IPS DF 6.9 (cell line): ENCODE measurements at regions not wholly inside any gene's neighbourhood (a gene's known extent, or its start where the extent isn't known, plus 50 kb on each side); places are given as distances from the start of the nearest gene placed in this dataset.

Source experiments
- DNase-seq: peaks from one replicate; pipeline ENCODE4 v3.0.0-alpha.2; 2013; ENCODE audit warnings: low read depth, low spot score
- H3K27ac ChIP-seq: one replicate; pipeline ENCODE4 v1.5.1; 2013; ENCODE audit warnings: low read length, control low read depth
- H3K27me3 ChIP-seq: 2 replicates; pipeline ENCODE4 v1.6.1; 2013; ENCODE audit warnings: mild to moderate bottlenecking, low read length; ENCODE audit not compliant: control insufficient read depth, insufficient read depth
- H3K36me3 ChIP-seq: 2 replicates; pipeline ENCODE4 v1.6.1; 2013; ENCODE audit warnings: low read length; ENCODE audit not compliant: control insufficient read depth, insufficient read depth
- H3K4me1 ChIP-seq: 2 replicates; pipeline ENCODE4 v1.6.1; 2013; ENCODE audit warnings: low read length; ENCODE audit not compliant: control insufficient read depth, insufficient read depth
- H3K4me3 ChIP-seq: 2 replicates; pipeline ENCODE4 v1.5.1; 2013; ENCODE audit warnings: mild to moderate bottlenecking, low read length
- H3K9me3 ChIP-seq: 2 replicates; pipeline ENCODE4 v1.6.1; 2013; ENCODE audit warnings: low read length, inconsistent platforms; ENCODE audit not compliant: control insufficient read depth, insufficient read depth
- WGBS: extraction: QIAGEN DNeasy Blood & Tissue Kit; methylation state at CpG from one replicate; pipeline ENCODE4 v1.1.7; 2013; ENCODE audit warnings: mixed read lengths, missing lambda C conversion rate; ENCODE audit not compliant: insufficient read length, insufficient coverage; 5-methylcytosine and 5-hydroxymethylcytosine counted together

- no peak for DNase-seq
- Histone ChIP-seq H3K27me3 (no peaks in the 10 kb centered on the region), H3K4me1 (no peaks in the 10 kb centered on the region), H3K4me3 (no peak overlapping the region), H3K36me3 (no peaks in the 10 kb centered on the region), H3K27ac (no peak overlapping the region), H3K9me3 (no peaks in the 10 kb centered on the region)
- no CpG with 5 or more reads among the region's 1 CpG for WGBS
These were observed 51.6 kb upstream of the DYNLRB2 start for GRCh38 chr16:80489173-80489572.

DNA sequence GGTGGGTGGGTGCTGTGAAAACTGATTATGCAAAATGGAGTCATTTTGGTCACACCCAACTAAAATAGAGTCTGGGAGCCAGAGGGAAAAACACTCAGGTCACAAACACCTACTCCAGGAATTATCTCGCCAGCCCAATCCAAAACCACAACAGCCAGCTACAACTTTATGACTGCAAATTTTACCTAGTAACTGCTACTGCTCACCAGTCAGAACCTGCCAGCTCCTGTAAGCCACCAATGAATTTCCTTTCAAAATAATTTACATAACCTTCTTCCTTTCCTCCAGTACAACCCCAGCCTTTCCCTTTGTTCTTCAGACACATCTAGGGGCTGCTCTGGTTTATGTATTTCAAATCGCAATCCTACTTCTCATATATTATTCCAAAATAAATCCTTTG lies 52.6 kb upstream of the DYNLRB2 start:
- no CpG with 5 or more reads among the region's 2 CpGs for WGBS

GRCh38 chr16:80480664-80481063 lies 60.1 kb upstream of the DYNLRB2 start:
- Histone ChIP-seq H3K4me3 (no peak overlapping the region), H3K9me3 (no peaks in the 10 kb centered on the region), H3K36me3 (no peaks in the 10 kb centered on the region), H3K27ac (no peak overlapping the region), H3K27me3 (no peaks in the 10 kb centered on the region), H3K4me1 (no peaks in the 10 kb centered on the region)
- no CpG with 5 or more reads among the region's 4 CpGs for WGBS
- no peak for DNase-seq

More for the DNA sequence above, 52.6 kb upstream of the DYNLRB2 start:
- Histone ChIP-seq H3K36me3 (no peaks in the 10 kb centered on the region), H3K4me1 (no peaks in the 10 kb centered on the region), H3K27me3 (no peaks in the 10 kb centered on the region), H3K9me3 (no peaks in the 10 kb centered on the region), H3K27ac (no peak overlapping the region), H3K4me3 (no peak overlapping the region)
- DNase-seq, result no peak

DNA sequence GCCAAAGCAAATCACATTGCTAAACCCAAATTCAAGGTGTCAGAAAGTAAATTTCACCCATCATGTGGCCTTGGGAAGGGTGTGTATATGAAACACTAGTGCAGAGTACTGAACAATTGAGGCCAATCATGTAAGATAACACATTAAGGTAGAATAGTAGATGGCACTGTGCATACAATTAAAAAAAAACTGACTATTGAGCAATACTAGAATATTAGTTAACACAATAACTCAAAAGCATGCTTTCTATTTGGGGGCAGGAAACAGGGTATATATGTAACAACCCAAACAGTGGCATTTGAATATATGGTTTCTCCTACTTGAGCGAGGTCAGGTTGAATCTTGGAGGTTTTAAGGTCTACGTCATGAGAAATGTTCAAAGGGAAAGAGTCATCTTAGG lies 63.0 kb upstream of the DYNLRB2 start:
- no peaks in the 10 kb centered on the region for H3K36me3 ChIP-seq
- no peaks in the 10 kb centered on the region for H3K4me1 ChIP-seq
- no peak for DNase-seq
- no peaks in the 10 kb centered on the region for H3K27me3 ChIP-seq
- no peak overlapping the region for H3K27ac ChIP-seq
- no peaks in the 10 kb centered on the region for H3K9me3 ChIP-seq
- H3K4me3 ChIP-seq, result no peak overlapping the region
- no CpG with 5 or more reads among the region's 2 CpGs for WGBS

GRCh38 chr16:80468029-80468428 lies 72.8 kb upstream of the DYNLRB2 start:
- DNase-seq, result no peak
- no peak overlapping the region for H3K27ac ChIP-seq
- no peaks in the 10 kb centered on the region for H3K4me1 ChIP-seq
- no peaks in the 10 kb centered on the region for H3K9me3 ChIP-seq
- WGBS, result no CpG with 5 or more reads among the region's 8 CpGs
- no peaks in the 10 kb centered on the region for H3K27me3 ChIP-seq
- no peak overlapping the region for H3K4me3 ChIP-seq
- no peaks in the 10 kb centered on the region for H3K36me3 ChIP-seq

GRCh38 chr16:80466024-80466987 lies 74.5 kb upstream of the DYNLRB2 start:
- Histone ChIP-seq H3K27me3 (no peaks in the 10 kb centered on the region), H3K4me1 (no peaks in the 10 kb centered on the region), H3K4me3 (no peak overlapping the region), H3K9me3 (no peaks in the 10 kb centered on the region), H3K36me3 (no peaks in the 10 kb centered on the region), H3K27ac (no peak overlapping the region)
- WGBS, result no CpG with 5 or more reads among the region's 24 CpGs
- DNase-seq, result peak; percentile 67

- Histone ChIP-seq H3K27ac (no peak overlapping the region), H3K36me3 (no peaks in the 10 kb centered on the region), H3K27me3 (no peaks in the 10 kb centered on the region), H3K9me3 (no peaks in the 10 kb centered on the region), H3K4me1 (no peaks in the 10 kb centered on the region), H3K4me3 (no peak overlapping the region)
- no CpG with 5 or more reads among the region's 8 CpGs for WGBS
- DNase-seq, result no peak
These were observed 76.9 kb upstream of the DYNLRB2 start for GRCh38 chr16:80463751-80464495.

DNA sequence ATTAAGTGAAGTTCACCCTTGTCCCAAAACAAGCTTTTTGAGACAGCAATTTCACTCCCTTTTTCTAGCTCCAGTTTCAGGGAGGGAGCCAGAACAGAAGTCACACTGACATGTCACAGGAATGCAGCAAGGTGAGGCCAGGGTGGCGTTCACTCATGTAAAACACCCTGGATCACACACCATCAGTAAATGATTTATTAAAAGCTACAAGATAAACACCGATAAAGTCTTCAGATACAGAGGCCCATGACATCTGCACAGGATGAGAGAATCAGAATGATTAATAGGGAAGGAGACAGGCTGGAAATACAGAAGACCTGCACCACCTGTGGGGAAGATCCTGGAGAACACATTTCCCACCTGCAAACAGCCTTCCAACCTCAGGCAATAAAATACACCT lies 77.5 kb upstream of the DYNLRB2 start:
- Histone ChIP-seq H3K27me3 (no peaks in the 10 kb centered on the region), H3K9me3 (no peaks in the 10 kb centered on the region), H3K4me1 (no peaks in the 10 kb centered on the region), H3K4me3 (no peak overlapping the region), H3K36me3 (no peaks in the 10 kb centered on the region), H3K27ac (no peak overlapping the region)
- no peak for DNase-seq
- WGBS, result no CpG with 5 or more reads among the region's 2 CpGs

- Histone ChIP-seq H3K27ac (no peak overlapping the region), H3K36me3 (no peaks in the 10 kb centered on the region), H3K27me3 (no peaks in the 10 kb centered on the region), H3K9me3 (no peaks in the 10 kb centered on the region), H3K4me3 (no peak overlapping the region), H3K4me1 (no peaks in the 10 kb centered on the region)
- DNase-seq, result no peak
- WGBS, result no CpG with 5 or more reads among the region's 7 CpGs
These were observed 77.9 kb upstream of the DYNLRB2 start for GRCh38 chr16:80462917-80463316.

DNA sequence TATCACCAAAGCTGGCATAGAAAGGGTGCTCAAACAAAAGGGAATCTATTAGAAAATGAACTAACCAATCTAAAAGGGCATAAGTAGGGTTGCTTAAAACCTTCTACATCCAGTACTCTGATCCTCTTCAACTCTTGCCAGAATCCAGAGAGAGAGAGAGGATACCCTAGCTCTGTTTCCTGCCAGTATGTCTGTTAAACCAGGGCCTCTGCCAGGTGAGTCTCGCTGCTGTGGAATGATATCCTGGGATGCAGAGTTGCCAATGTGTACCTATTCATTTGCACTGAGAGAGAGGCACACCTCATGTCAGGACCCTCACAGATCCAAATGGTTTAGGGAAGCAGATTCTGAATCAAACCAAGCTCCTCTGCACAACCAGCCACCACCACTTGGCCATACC lies 79.8 kb upstream of the DYNLRB2 start:
- WGBS, result no CpG with 5 or more reads among the region's 1 CpG
- DNase-seq, result no peak
- Histone ChIP-seq H3K4me1 (no peaks in the 10 kb centered on the region), H3K27me3 (no peaks in the 10 kb centered on the region), H3K9me3 (no peaks in the 10 kb centered on the region), H3K27ac (no peak overlapping the region), H3K36me3 (no peaks in the 10 kb centered on the region), H3K4me3 (no peak overlapping the region)
